Central memory CD4-positive, alpha-beta T cell (primary cell): ENCODE measurements at regions not wholly inside any gene's neighbourhood (a gene's known extent, or its start where the extent isn't known, plus 50 kb on each side); places are given as distances from the start of the nearest gene placed in this dataset.
"Not testable (repeated sequence)": the region's sequence is repeated elsewhere in the genome, so short reads cannot be mapped to it uniquely, and the experiment has no call there.

ENCODE experiments used
- DNase-seq: peaks from one replicate; pipeline ENCODE4 v3.0.0; 2022

DNA sequence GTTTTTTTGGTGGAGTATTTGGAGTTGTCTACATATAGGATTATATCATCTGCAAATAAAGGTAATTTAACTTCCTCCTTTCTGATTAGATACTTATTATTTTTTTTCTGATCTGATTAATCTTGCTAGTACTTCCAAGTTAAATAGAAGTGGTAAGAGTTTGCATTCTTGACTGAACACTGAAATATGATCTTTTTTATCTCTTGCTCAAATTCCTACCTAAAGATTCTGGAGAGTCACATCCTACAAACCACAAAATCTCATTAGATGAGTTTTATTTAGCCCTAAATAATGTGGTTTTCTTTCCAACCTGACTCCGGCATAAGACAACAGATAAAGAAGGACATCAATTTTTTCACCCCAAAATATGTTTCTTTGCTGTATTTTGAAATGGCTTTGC, 977.9 kb upstream of the GBE1 start:
- DNase-seq: no peak

DNA sequence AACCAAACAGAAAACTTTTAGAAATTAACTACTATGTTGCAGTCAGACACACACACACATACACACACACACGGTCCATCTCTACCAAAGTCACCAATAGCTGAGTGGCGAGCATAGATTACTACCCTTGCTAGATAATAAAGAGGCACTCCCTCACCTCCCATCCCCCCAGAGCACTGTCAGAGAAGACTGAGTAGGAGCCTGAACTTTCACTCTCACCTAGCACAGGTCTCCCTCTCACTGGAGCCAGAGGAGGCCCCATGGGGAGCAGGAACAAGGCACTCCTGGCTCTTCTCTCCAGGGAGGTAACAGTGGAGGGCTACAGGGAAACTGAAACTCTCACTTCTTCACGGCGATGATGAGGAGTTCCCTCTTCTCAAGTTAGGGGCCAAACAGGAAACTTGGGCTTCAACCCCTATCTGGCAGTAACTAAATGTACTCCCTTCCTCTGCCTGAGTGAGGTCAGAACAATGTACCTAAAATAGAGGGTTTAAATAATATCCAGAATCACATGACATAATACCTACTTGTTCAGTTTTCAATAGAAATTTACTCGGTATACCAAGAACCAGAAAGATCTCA, 975.3 kb upstream of the GBE1 start:
- DNase-seq: no peak

DNA sequence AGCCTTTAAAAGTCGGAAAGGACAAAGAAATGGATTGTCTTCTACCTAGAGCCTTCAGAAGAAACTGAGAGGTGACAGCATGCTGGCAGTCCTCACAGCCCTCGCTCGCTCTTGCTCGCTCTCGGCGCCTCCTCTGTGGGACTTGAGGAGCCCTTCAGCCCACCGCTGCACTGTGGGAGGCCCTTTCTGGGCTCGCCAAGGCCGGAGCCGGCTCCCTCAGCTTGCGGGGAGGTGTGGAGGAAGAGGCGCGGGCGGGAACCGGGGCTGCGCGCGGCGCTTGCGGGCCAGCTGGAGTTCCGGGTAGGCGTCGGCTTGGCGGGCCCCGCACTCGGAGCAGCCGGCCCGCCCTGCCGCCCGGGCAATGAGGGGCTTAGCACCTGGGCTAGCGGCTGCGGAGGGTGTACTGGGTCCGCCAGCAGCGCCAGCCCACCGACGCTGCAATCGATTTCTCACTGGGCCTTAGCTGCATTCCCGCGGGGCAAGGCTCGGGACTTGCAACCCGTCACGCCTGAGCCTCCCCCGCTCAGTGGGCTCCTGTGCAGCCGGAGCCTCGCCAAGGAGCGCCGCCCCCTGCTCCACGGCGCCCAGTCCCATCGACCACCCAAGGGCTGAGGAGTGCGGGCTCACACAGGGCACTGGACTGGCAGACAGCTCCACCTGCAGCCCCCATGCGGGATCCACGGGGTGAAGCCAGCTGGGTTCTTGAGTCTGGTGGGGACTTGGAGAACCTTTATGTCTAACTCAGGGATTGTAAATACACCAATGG, 953.8 kb upstream of the GBE1 start:
- DNase-seq: no peak

DNA sequence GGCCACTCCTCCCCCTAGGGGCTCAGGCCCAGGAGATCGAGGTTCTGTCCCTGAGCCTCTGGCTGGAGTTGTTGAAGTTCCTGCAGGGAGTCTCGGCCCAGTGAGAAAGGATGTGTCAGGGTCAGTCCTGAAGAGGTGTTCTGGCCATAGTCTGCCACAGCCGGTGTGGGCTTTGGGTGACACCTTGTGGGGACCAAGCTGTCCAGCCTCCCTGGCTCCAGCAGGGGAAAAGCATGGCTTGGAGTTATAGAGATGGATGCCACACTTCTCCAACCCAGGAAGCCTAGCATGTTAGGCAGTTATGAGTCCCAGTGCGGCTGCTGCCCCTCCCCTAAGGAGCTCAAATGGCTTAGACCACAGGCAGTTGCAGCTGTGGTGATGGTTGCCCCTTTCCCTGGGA, 945.6 kb upstream of the GBE1 start:
- no peak for DNase-seq

DNA sequence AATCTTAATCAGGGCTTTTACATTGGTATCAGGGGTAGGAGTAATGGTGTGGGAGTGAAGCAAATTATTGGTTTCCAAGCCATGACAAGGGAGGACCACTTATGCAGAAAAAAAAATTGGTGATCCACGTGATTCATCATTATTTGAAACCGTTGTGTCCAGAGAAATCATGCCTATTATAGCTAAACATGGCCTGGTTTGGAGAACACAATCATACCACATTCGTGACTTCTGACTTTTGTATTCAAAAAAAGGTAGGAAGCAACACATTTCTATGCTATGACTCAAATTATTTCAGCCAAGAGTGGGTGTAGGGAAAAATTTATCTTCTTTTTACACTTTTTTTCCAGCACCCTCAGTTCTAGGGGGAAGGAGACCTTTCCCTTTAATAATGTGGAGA, 924.3 kb upstream of the GBE1 start:
- no peak for DNase-seq

DNA sequence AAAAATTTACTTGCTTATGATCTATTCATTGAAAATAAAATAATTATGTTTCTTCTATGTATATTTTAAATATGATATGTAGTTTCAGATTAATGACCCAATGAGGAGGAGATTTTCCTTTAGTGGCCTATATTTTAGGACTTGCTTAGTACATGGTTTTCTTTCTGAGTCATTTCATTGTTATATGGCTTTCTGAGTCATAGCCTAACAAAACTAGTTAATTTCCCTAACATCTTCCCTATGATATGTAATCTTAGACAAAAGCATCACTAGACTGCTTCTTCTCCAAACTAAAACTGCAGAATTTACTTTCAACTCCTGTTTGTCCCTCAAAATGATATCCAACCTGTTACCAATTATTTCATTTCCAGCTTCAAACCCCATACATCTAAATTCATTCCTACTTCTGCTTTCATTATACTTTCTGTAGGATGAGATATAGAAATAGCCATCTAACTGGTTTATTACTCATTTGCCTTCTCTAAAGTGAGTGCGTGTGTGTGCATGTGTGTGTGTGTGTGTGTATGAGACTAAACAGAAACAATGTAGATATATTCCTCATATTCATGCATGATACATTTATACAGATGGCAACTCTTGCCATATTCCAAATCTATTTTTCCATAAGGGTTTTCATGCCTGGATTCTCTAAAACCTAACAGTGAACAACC, 915.0 kb upstream of the GBE1 start:
- DNase-seq: no peak

DNA sequence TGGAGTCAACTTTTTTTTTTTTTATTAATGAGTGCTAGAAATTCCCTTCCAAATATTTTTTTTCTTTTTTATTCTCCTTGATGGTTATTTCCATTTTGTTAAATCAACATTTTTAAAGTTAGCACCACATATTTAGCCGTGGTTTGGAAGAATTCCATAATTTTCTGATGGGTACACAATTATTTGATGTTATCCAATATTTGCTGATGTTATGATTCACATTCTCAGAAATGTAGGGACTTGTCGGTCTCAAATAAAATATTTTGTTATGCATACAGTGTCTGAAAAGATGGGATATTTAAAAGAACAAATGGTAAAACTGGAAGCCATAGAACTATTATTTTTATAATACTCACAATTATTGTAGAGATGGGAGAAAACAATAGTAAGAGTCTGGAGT, 911.5 kb upstream of the GBE1 start:
- no peak for DNase-seq

DNA sequence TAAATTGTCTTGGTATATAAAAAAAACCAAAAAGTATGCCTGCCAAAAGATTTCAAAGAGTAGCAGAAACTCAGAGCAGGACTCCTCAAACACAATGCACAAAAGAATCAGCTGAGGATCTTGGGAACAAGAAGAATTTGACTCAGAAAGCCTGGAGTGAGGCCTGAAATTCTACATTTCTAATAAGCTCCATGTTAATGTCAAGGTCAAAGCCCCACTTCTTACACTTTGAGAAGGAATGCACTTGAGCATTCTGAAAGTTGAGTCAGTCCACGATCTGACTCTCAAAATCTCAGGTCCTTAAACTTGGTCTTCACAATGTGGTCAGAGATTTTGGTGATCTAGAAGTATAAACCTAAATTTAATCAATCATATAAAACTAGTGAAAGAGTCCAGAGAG, 910.0 kb upstream of the GBE1 start:
- DNase-seq: no peak

DNA sequence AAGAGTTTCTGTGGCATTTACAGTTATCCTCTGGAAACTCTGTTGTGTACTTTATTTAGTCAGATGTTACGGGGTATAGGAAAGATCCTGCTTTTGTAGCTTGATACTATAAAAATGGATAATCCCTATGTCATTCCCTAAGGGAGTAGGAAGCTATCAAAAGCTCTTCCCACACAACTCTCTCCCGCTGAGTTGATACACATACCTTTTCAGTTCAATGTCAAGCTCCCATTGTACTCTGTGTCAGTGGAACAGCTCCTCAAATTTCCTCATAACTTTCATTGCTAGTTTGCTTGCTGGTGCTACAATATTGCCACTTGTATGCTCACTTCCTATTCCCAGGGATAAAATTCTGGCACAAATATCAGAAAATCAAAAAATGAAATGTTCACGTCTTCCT, 893.3 kb upstream of the GBE1 start:
- DNase-seq: no peak

DNA sequence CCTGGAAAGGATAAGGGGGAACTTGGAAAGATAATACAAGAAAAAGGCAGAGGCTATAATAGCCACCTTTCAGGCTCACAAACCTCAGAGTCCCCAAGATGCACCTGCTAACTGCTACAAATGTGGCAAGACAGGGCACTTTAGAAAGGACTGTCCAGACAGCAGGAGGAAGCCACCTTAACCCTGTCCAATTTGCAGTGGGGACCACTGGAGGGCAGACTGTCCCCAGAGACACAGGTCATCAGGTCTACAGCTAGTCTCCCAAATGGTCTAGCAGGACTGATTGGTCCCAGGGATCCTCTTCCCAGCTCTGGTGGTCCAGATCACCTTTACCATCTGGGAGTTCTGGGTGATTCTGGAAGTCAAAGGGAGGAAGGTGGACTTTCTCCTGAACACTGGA, 882.5 kb upstream of the GBE1 start:
- DNase-seq: no peak

DNA sequence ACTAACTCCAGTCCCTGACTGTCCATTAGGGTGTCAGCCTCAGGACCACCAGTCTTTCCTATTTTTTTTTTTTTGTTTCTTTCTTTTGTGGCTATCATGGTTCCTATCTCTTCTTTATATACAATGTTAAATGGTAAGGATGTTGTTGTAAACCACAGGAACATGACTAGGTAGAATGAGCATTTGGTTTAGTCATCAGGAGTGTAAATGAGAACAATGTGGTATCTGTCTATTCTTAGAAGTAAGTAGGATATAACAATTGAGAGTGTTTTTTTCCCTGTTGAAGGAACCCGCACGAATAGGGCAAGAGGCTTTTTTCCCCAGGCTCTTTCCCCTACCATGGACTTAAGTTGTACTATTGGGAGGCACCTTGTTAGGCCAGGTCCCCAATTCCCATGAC, 880.3 kb upstream of the GBE1 start:
- DNase-seq: no peak

DNA sequence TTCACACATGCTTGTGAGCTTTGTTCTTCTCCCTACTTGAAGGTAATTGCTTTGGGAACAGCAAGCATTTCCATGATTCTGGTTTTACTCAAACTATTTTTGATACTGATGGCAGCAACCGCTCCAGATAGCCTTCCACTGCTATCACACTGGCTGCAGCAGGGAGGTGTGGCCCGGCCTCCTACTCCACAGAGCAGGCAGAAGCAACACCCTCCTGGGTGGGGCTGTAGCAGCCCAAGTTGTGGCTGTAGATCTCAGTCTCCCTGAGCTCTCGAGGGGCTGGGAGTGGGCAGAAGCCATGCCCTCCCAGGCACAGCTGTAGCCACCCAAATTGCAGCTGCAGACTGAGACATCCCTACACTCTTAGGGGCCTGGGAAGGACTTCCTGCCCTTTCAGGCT, 878.8 kb upstream of the GBE1 start:
- no peak for DNase-seq

DNA sequence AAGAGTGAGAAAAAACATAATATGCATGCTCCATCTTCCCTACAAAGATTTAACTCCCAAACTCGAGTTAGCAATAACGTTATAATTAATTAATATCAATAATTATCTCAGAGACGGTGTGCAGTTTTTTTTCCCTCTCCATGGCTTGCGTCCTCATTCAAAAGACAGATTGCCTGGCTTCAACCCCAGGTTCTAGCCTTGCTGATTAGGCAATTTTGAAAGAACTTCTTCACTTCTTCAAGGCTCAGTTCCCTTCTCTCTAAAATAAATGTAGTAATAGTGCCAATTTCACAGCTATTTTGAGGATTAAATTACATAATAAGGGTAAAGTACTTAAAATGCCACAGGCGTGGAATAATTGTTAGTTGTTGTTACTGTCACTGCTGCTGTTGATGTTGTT, 876.1 kb upstream of the GBE1 start:
- no peak for DNase-seq

DNA sequence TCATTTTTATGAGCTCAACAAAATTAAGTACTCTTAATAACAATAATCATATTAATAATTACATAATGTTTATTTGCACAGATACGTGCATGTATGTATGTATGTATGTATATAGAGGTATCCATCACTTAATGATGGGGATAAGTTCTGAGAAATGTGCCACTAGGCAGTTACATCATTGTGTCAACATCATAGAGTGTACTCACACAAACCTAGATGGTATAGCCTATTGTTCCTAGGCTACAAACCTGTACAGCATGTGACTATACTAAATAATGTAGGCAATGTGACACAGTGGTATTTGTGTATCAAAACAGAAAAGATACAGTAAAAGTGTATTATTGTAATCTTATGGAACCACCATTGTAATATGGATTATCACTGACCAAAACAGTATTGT, 874.7 kb upstream of the GBE1 start:
- no peak for DNase-seq

DNA sequence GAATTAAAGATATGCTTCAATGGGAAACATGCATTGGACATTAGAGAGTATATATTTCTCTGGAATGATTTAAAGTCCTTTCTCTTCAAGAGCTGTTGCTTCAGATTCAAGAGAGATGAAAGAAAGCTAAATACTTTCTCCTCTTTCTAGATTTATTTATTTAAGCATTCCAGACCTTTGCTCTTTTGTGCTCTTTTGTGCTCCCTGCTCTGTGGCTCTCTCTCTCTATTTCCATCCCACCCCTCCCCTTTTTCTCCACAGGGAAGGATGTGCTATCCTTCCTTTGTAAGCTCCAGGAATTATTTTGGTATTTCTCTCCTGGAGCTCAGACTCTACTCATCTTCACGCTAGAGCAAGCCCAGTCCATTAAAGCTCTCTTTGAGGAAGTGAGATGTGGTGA, 871.9 kb upstream of the GBE1 start:
- DNase-seq: no peak

DNA sequence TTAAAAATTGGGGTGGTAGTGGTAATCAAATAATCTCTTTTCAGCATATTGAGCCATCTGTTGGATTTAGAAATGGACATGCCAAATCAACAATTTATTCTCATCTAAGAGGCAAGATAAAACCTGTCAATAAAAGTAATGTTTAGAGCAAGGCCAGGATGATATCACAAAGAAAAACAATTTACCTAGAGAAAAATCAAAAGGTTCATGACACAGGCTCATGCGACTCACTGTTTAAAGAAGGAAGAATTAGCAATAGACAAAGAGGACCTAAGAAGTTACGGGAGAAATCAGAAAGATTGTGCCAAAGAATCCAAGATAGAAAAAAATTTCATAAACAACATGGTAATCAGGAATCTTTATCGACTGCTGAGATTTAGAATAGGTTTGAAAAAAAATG, 868.5 kb upstream of the GBE1 start:
- DNase-seq: no peak

DNA sequence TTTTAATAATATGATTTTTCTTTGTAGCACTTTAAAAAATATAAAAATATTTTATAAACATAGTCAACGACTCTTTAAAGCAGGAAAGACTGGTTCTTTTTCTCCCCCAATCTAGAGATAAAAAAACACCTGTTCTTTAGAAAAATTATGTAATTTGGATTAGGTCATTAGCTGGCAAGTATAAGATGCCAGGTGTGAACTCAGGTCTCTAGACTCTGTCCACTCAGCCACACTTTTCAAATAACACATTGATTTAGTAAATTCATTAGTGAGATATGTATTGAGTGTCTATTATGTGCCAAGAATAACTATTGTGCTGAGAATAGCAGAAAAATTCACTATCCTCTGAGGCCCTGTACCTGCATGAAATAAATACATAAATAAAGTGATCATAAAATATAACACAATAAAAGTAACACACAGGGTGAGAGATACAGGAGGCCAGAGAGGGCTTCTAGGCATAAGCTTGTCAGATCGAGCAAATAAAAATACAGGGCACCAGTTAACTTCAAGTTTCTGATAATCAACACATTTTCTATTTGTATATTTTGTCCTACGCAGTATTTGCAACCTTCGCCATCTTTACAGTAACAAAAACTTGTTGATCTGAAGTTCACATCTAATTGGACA, 867.1 kb upstream of the GBE1 start:
- DNase-seq: no peak

DNA sequence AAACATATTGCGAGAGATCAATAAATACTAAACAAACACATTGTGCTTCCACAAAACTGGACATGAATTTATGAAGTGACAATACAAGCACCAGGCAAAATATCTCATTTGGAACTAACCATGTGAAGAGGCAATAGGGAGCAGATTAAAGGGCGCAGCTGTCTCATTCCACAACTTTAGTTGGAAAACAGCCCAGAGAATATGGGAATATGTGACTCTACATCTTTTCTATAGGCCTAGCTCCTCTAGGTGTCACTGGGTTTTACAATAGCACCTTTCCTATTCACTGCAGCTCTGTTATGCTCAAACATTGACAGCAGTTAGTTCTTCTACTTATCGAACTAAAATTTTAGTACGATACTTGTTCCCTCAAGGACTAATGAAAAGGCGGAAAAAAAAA, 866.3 kb upstream of the GBE1 start:
- DNase-seq: no peak

DNA sequence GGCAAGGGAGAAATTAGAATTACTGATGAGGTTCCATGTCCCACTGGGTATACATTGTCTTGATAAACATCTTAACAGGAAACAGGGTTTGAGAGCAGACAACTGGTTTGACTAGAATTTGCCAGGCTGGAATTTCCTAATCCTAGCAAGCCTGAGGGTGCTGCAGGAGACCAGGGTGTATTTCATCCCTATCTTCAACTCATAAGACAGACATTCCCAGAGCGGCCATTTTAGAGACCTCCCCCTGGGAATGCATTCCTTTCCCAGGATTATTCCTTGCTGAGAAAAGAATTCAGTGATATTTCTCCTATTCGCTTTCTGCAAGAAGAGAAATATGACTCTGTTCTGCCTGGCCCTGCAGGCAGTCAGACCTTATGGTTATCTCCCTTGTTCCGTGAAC, 859.3 kb upstream of the GBE1 start:
- not testable (repeated sequence) for DNase-seq

DNA sequence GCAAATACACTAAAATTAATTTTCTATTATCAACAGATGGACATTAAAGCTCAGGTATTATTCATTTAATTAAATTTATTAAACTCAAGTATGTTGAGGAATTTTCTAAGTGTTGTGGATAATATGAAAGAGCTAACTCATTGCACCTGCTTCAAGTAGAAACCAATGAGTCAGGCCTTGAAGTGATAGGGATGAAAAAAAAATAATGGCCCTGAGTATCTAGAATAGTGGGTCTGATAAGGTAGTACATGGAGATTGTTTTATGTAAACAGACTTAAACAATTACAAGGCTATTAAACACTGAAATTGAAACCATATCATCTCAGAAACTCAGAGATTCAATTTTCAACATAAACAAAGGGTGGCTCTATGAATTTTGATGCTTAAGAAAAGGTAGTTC, 857.1 kb upstream of the GBE1 start:
- no peak for DNase-seq

DNA sequence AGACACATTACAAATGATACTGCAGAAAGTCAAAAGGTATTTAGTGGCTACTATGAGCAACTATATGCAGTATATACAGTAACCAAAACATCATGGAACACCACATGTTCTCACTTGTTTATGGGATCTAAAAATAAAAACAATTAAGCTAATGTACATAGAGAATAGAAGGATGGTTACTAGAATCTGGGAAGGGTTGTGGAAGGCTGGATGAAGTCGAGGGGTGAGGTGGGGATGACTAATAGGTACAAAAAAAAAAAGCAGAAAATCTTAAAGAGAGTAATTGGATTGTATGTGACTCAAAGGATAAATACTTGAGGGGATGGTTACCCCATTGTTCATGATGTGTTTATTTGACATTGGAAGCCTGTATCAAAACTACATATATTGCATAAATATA, 848.8 kb upstream of the GBE1 start:
- DNase-seq: no peak

DNA sequence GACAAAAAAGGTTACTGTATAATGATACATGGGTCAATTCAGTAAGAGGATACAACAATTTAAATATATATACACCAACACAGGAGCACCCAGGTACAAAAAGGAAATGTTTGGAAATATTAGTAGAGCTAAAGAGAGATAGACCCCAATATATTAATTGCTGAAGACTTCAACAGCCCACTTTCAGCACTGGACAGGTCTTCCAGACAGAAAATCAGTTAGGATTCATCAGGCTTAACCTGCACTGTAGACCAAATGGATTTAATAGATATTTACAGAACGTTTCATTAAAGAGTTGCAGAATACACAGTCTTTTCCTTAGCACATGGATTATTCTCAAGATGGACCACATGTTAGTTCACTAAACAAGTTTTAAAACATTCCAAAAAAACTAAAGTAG, 845.9 kb upstream of the GBE1 start:
- no peak for DNase-seq

DNA sequence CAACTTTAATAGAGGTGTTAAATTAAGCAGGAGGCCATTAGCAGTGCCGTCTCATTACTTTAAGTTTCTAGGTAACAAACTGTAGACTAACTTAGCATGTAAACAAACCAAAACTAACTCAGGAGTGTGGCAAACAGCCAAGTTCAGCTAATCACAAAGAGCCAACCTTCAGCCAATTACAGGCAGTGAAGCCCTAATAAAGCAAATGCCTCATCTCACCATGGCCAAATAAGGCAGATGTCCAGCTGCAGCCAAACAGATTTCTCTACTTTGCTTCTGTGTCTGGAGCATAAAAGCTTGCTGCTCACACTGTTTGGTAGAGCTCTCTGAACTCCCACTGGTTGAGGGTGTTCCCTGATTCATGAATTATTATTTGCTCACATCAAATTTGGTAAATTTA, 835.4 kb upstream of the GBE1 start:
- no peak for DNase-seq

DNA sequence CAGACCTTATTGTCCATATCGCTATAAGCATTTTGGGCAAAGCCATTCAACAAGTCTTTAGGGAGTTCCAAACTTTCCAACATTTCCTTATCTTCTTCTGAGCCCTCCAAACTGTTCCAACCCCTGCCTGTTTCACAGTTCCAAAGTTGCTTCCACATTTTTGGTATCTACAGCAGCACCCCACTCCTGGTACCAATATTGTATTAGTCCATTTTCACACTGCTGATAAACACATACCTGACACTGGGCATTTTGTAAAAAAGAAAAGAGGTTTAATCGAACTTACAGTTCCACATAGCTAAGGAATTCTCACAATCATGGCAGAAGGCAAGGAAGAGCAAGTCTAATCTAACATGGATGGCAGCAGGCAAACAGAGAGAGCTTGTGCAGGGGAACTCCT, 834.1 kb upstream of the GBE1 start:
- no peak for DNase-seq
